ENCODE measurements at regions not wholly inside any gene's neighbourhood (a gene's known extent, or its start where the extent isn't known, plus 50 kb on each side); places are given as distances from the start of the nearest gene placed in this dataset.

- 83% methylated on average over 4 of the region's 4 CpGs for WGBS
- no peaks in the 10 kb centered on the region for H3K9me3 ChIP-seq (ENCODE audit: control insufficient read depth in 2 of 2, insufficient read depth in 1 of 2, low read length in 1 of 2)
- no peak for DNase-seq (ENCODE audit: low read depth in 6 of 9, low spot score in 9 of 9)
- no peak overlapping the region for H3K27ac ChIP-seq (ENCODE audit: low read depth in 1 of 2, low read length in 1 of 2)
- H3K4me1 ChIP-seq (ENCODE audit: control insufficient read depth in 2 of 2, insufficient read depth in 2 of 2, low read length in 2 of 2): no peaks in the 10 kb centered on the region
- no peaks in the 10 kb centered on the region for H3K36me3 ChIP-seq (ENCODE audit: control insufficient read depth in 2 of 2, insufficient read depth in 2 of 2, low read length in 1 of 2)
- no peaks in the 10 kb centered on the region for H3K27me3 ChIP-seq (ENCODE audit: control insufficient read depth in 2 of 2, insufficient read depth in 1 of 2, low read length in 1 of 2)
- no peak overlapping the region for H3K4me3 ChIP-seq (ENCODE audit: low read length in 2 of 2)
Measured at GRCh38 chr2:180520921-180521581, 459.4 kb upstream of the UBE2E3 start.

- Histone ChIP-seq H3K36me3 (ENCODE audit: control insufficient read depth in 2 of 2, insufficient read depth in 2 of 2, low read length in 1 of 2) (no peaks in the 10 kb centered on the region), H3K27ac (ENCODE audit: low read depth in 1 of 2, low read length in 1 of 2) (no peak overlapping the region), H3K27me3 (ENCODE audit: control insufficient read depth in 2 of 2, insufficient read depth in 1 of 2, low read length in 1 of 2) (no peaks in the 10 kb centered on the region), H3K9me3 (ENCODE audit: control insufficient read depth in 2 of 2, insufficient read depth in 1 of 2, low read length in 1 of 2) (no peaks in the 10 kb centered on the region), H3K4me1 (ENCODE audit: control insufficient read depth in 2 of 2, insufficient read depth in 2 of 2, low read length in 2 of 2) (no peaks in the 10 kb centered on the region), H3K4me3 (ENCODE audit: low read length in 2 of 2) (no peak overlapping the region)
- no peak for DNase-seq (ENCODE audit: low read depth in 6 of 9, low spot score in 9 of 9)
Measured at GRCh38 chr2:180520206-180520605, 460.2 kb upstream of the UBE2E3 start.

- H3K4me3 ChIP-seq (ENCODE audit: low read length in 2 of 2): no peak overlapping the region
- H3K4me1 ChIP-seq (ENCODE audit: control insufficient read depth in 2 of 2, insufficient read depth in 2 of 2, low read length in 2 of 2): no peaks in the 10 kb centered on the region
- no peak overlapping the region for H3K27ac ChIP-seq (ENCODE audit: low read depth in 1 of 2, low read length in 1 of 2)
- H3K27me3 ChIP-seq (ENCODE audit: control insufficient read depth in 2 of 2, insufficient read depth in 1 of 2, low read length in 1 of 2): no peaks in the 10 kb centered on the region
- no peaks in the 10 kb centered on the region for H3K36me3 ChIP-seq (ENCODE audit: control insufficient read depth in 2 of 2, insufficient read depth in 2 of 2, low read length in 1 of 2)
- DNase-seq (ENCODE audit: low read depth in 6 of 9, low spot score in 9 of 9): no peak
- no peaks in the 10 kb centered on the region for H3K9me3 ChIP-seq (ENCODE audit: control insufficient read depth in 2 of 2, insufficient read depth in 1 of 2, low read length in 1 of 2)
Measured at GRCh38 chr2:180519276-180519675, 461.1 kb upstream of the UBE2E3 start.

- H3K36me3 ChIP-seq (ENCODE audit: control insufficient read depth in 2 of 2, insufficient read depth in 2 of 2, low read length in 1 of 2): no peaks in the 10 kb centered on the region
- no peaks in the 10 kb centered on the region for H3K27me3 ChIP-seq (ENCODE audit: control insufficient read depth in 2 of 2, insufficient read depth in 1 of 2, low read length in 1 of 2)
- H3K27ac ChIP-seq (ENCODE audit: low read depth in 1 of 2, low read length in 1 of 2): no peak overlapping the region
- no peaks in the 10 kb centered on the region for H3K4me1 ChIP-seq (ENCODE audit: control insufficient read depth in 2 of 2, insufficient read depth in 2 of 2, low read length in 2 of 2)
- WGBS: 89% methylated on average over 2 of the region's 2 CpGs
- DNase-seq (ENCODE audit: low read depth in 6 of 9, low spot score in 9 of 9): no peak
- H3K4me3 ChIP-seq (ENCODE audit: low read length in 2 of 2): no peak overlapping the region
- H3K9me3 ChIP-seq (ENCODE audit: control insufficient read depth in 2 of 2, insufficient read depth in 1 of 2, low read length in 1 of 2): no peaks in the 10 kb centered on the region
Measured at GRCh38 chr2:180516232-180516631, 464.2 kb upstream of the UBE2E3 start.

- 91% methylated on average over 1 of the region's 1 CpG for WGBS
- H3K36me3 ChIP-seq (ENCODE audit: control insufficient read depth in 2 of 2, insufficient read depth in 2 of 2, low read length in 1 of 2): no peaks in the 10 kb centered on the region
- DNase-seq (ENCODE audit: low read depth in 6 of 9, low spot score in 9 of 9): no peak
- H3K27me3 ChIP-seq (ENCODE audit: control insufficient read depth in 2 of 2, insufficient read depth in 1 of 2, low read length in 1 of 2): no peaks in the 10 kb centered on the region
- H3K4me1 ChIP-seq (ENCODE audit: control insufficient read depth in 2 of 2, insufficient read depth in 2 of 2, low read length in 2 of 2): no peaks in the 10 kb centered on the region
- H3K9me3 ChIP-seq (ENCODE audit: control insufficient read depth in 2 of 2, insufficient read depth in 1 of 2, low read length in 1 of 2): no peaks in the 10 kb centered on the region
- H3K4me3 ChIP-seq (ENCODE audit: low read length in 2 of 2): no peak overlapping the region
- H3K27ac ChIP-seq (ENCODE audit: low read depth in 1 of 2, low read length in 1 of 2): no peak overlapping the region
Measured at GRCh38 chr2:180513389-180513788, 467.0 kb upstream of the UBE2E3 start.

- Histone ChIP-seq H3K27ac (ENCODE audit: low read depth in 1 of 2, low read length in 1 of 2) (no peak overlapping the region), H3K4me3 (ENCODE audit: low read length in 2 of 2) (no peak overlapping the region), H3K4me1 (ENCODE audit: control insufficient read depth in 2 of 2, insufficient read depth in 2 of 2, low read length in 2 of 2) (no peaks in the 10 kb centered on the region), H3K36me3 (ENCODE audit: control insufficient read depth in 2 of 2, insufficient read depth in 2 of 2, low read length in 1 of 2) (no peaks in the 10 kb centered on the region), H3K27me3 (ENCODE audit: control insufficient read depth in 2 of 2, insufficient read depth in 1 of 2, low read length in 1 of 2) (no peaks in the 10 kb centered on the region), H3K9me3 (ENCODE audit: control insufficient read depth in 2 of 2, insufficient read depth in 1 of 2, low read length in 1 of 2) (no peaks in the 10 kb centered on the region)
- DNase-seq (ENCODE audit: low read depth in 6 of 9, low spot score in 9 of 9): no peak
- 96% methylated on average over 2 of the region's 2 CpGs for WGBS
Measured at GRCh38 chr2:180508458-180508857, 471.9 kb upstream of the UBE2E3 start.

- H3K4me3 ChIP-seq (ENCODE audit: low read length in 2 of 2): no peak overlapping the region
- WGBS: 95% methylated on average over 2 of the region's 2 CpGs
Measured at GRCh38 chr2:180507028-180507427, 473.4 kb upstream of the UBE2E3 start.

GRCh38 chr2:180505203-180505602 lies 475.2 kb upstream of the UBE2E3 start:
- Histone ChIP-seq H3K4me1 (ENCODE audit: control insufficient read depth in 2 of 2, insufficient read depth in 2 of 2, low read length in 2 of 2) (no peaks in the 10 kb centered on the region), H3K27ac (ENCODE audit: low read depth in 1 of 2, low read length in 1 of 2) (no peak overlapping the region), H3K4me3 (ENCODE audit: low read length in 2 of 2) (no peak overlapping the region), H3K9me3 (ENCODE audit: control insufficient read depth in 2 of 2, insufficient read depth in 1 of 2, low read length in 1 of 2) (no peaks in the 10 kb centered on the region), H3K36me3 (ENCODE audit: control insufficient read depth in 2 of 2, insufficient read depth in 2 of 2, low read length in 1 of 2) (no peaks in the 10 kb centered on the region), H3K27me3 (ENCODE audit: control insufficient read depth in 2 of 2, insufficient read depth in 1 of 2, low read length in 1 of 2) (no peaks in the 10 kb centered on the region)
- WGBS: 90% methylated on average over 1 of the region's 1 CpG
- DNase-seq (ENCODE audit: low read depth in 6 of 9, low spot score in 9 of 9): no peak

More at GRCh38 chr2:180507028-180507427, 473.4 kb upstream of the UBE2E3 start:
- Histone ChIP-seq H3K9me3 (ENCODE audit: control insufficient read depth in 2 of 2, insufficient read depth in 1 of 2, low read length in 1 of 2) (no peaks in the 10 kb centered on the region), H3K36me3 (ENCODE audit: control insufficient read depth in 2 of 2, insufficient read depth in 2 of 2, low read length in 1 of 2) (no peaks in the 10 kb centered on the region), H3K27me3 (ENCODE audit: control insufficient read depth in 2 of 2, insufficient read depth in 1 of 2, low read length in 1 of 2) (no peaks in the 10 kb centered on the region), H3K4me1 (ENCODE audit: control insufficient read depth in 2 of 2, insufficient read depth in 2 of 2, low read length in 2 of 2) (no peaks in the 10 kb centered on the region), H3K27ac (ENCODE audit: low read depth in 1 of 2, low read length in 1 of 2) (no peak overlapping the region)
- no peak for DNase-seq (ENCODE audit: low read depth in 6 of 9, low spot score in 9 of 9)

- Histone ChIP-seq H3K27ac (ENCODE audit: low read depth in 1 of 2, low read length in 1 of 2) (no peak overlapping the region), H3K27me3 (ENCODE audit: control insufficient read depth in 2 of 2, insufficient read depth in 1 of 2, low read length in 1 of 2) (no peaks in the 10 kb centered on the region), H3K4me3 (ENCODE audit: low read length in 2 of 2) (no peak overlapping the region), H3K9me3 (ENCODE audit: control insufficient read depth in 2 of 2, insufficient read depth in 1 of 2, low read length in 1 of 2) (peaks cover 0 to 12% of the 10 kb centered on the region in 2 donors), H3K36me3 (ENCODE audit: control insufficient read depth in 2 of 2, insufficient read depth in 2 of 2, low read length in 1 of 2) (no peaks in the 10 kb centered on the region), H3K4me1 (ENCODE audit: control insufficient read depth in 2 of 2, insufficient read depth in 2 of 2, low read length in 2 of 2) (no peaks in the 10 kb centered on the region)
- no peak for DNase-seq (ENCODE audit: low read depth in 6 of 9, low spot score in 9 of 9)
- WGBS: 95% methylated on average over 1 of the region's 1 CpG
Measured at GRCh38 chr2:180497621-180498152, 482.7 kb upstream of the UBE2E3 start.
